ENCODE measurements at regions not wholly inside any gene's neighbourhood (a gene's known extent, or its start where the extent isn't known, plus 50 kb on each side); places are given as distances from the start of the nearest gene placed in this dataset.

DNA sequence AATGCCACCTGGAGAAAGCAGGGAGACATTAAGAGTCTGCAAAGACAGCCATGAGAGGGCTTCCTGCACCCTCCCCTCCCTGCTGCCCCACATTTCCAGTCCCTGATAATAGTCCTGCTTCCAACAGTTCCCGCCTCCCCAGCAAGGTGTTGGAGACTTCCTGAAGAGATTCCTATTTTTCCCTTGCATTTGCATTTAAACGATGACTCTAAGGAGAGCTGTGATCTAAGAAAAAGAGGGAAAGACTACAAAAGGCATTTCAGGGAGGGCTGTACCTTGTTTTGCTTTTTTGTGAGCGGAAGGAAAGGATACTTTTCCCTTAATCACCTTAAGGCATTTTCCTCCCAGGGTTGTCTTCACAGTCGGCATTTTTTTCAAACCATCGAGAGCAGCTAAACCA lies 62.1 kb downstream of the GAS1 start:
- TF ChIP-seq EZH2 (IDR thresholded peaks at IDR 0.05; ENCODE audit: borderline replicate concordance, insufficient read depth, low read depth, low read length, poor library complexity, severe bottlenecking) (no peak), CTCF (IDR thresholded peaks at IDR 0.05) (no peak)
